ENCODE measurements at regions not wholly inside any gene's neighbourhood (a gene's known extent, or its start where the extent isn't known, plus 50 kb on each side); places are given as distances from the start of the nearest gene placed in this dataset.
"Not testable (repeated sequence)": the region's sequence is repeated elsewhere in the genome, so short reads cannot be mapped to it uniquely, and the experiment has no call there.

DNA sequence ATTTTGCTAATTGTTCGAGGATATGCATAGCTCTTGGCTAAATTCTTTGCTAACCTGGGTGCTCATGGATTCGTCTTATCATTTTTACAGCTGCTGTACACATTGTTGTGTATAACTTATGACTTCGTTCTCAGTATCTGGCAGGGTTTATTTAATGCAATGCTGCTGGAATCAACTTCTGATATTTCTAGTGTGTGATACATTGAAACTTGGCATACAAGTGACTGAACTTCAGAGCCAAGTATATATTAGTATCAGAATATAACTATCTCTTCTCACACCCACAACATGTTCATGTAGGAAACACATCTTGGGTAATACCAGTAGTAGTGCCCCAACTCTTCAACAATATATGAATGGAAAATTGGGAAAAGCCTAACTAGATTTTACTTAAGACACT is 764.2 kb downstream of the TENT5A start:
- no peak overlapping the region for H3K27ac ChIP-seq (ENCODE audit: low read length)
- no peak overlapping the region for H3K4me2 ChIP-seq (ENCODE audit: low read length)
- H3K79me2 ChIP-seq (ENCODE audit: low read length), result no peaks in the 10 kb centered on the region
- H3K9ac ChIP-seq (ENCODE audit: low read length), result no peak overlapping the region
- H3K9me3 ChIP-seq (ENCODE audit: insufficient read depth, low read length), result no peaks in the 10 kb centered on the region
- TF ChIP-seq, protein P1, sequence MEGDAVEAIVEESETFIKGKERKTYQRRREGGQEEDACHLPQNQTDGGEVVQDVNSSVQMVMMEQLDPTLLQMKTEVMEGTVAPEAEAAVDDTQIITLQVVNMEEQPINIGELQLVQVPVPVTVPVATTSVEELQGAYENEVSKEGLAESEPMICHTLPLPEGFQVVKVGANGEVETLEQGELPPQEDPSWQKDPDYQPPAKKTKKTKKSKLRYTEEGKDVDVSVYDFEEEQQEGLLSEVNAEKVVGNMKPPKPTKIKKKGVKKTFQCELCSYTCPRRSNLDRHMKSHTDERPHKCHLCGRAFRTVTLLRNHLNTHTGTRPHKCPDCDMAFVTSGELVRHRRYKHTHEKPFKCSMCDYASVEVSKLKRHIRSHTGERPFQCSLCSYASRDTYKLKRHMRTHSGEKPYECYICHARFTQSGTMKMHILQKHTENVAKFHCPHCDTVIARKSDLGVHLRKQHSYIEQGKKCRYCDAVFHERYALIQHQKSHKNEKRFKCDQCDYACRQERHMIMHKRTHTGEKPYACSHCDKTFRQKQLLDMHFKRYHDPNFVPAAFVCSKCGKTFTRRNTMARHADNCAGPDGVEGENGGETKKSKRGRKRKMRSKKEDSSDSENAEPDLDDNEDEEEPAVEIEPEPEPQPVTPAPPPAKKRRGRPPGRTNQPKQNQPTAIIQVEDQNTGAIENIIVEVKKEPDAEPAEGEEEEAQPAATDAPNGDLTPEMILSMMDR (IDR thresholded peaks at IDR 0.05; ENCODE audit: low read depth, low read length), result no peak
- TF ChIP-seq EZH2phosphoT487 (IDR thresholded peaks at IDR 0.05; ENCODE audit: low read depth), result no peak
- H3K4me1 ChIP-seq (ENCODE audit: low read length), result no peaks in the 10 kb centered on the region
- H3K27me3 ChIP-seq (ENCODE audit: low read depth, low read length), result no peaks in the 10 kb centered on the region
- H2AFZ ChIP-seq (ENCODE audit: low read depth, low read length), result no peak overlapping the region
- no peak overlapping the region for H3K4me3 ChIP-seq (ENCODE audit: low read length)
- no peaks in the 10 kb centered on the region for H4K20me1 ChIP-seq (ENCODE audit: insufficient read depth, low read length)
- H3K36me3 ChIP-seq (replicated peaks; ENCODE audit: low read depth, low read length), result no peaks in the 10 kb centered on the region

DNA sequence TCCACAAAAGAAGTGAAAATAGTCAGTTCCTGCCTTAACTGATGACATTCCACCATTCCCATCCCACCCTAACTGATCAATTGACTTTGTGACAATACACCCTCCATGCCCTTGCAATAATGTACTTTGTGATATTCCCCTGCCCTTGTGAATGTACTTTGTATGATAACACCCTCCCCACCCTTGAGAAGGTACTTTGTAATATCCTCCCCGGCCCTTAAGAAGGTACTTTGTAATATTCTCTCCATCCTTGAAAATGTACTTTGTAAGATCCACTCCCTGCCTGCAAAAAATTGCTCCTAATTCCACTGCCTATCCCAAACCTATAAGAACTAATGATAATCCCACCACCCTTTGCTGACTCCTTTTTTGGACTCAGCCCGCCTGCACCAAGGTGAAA is 771.3 kb downstream of the TENT5A start:
- not testable (repeated sequence) for H3K27me3 ChIP-seq (ENCODE audit: low read depth, low read length); H3K4me2 ChIP-seq (ENCODE audit: low read length); H3K4me3 ChIP-seq (ENCODE audit: low read length); H3K9me3 ChIP-seq (ENCODE audit: insufficient read depth, low read length); H3K79me2 ChIP-seq (ENCODE audit: low read length); H2AFZ ChIP-seq (ENCODE audit: low read depth, low read length); H3K27ac ChIP-seq (ENCODE audit: low read length); H3K9ac ChIP-seq (ENCODE audit: low read length); H4K20me1 ChIP-seq (ENCODE audit: insufficient read depth, low read length); H3K4me1 ChIP-seq (ENCODE audit: low read length); H3K36me3 ChIP-seq (replicated peaks; ENCODE audit: low read depth, low read length)

DNA sequence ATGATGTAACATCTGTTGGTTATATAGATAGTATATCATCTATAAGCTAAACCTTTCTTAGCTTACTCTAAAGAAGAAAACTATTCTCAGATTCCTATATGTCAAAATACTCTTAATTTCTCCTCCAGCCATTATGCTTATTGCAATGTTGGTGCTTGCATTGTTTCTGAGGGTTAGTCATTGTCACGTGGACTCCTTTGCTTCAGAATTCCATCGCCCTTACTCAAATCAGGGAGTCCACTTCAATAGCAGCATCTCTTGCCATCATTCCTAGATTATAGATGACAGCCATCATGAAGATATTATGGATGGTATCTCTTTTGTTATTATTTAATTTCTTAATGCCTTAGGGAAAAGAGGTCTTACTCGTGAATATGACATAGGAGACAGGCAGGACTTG is 776.1 kb downstream of the TENT5A start:
- Histone ChIP-seq H2AFZ (ENCODE audit: low read depth, low read length) (no peak overlapping the region), H3K4me2 (ENCODE audit: low read length) (no peak overlapping the region), H3K27ac (ENCODE audit: low read length) (no peak overlapping the region), H3K27me3 (ENCODE audit: low read depth, low read length) (no peaks in the 10 kb centered on the region), H3K9ac (ENCODE audit: low read length) (no peak overlapping the region), H4K20me1 (ENCODE audit: insufficient read depth, low read length) (no peaks in the 10 kb centered on the region), H3K4me1 (ENCODE audit: low read length) (no peaks in the 10 kb centered on the region), H3K4me3 (ENCODE audit: low read length) (no peak overlapping the region), H3K36me3 (replicated peaks; ENCODE audit: low read depth, low read length) (no peaks in the 10 kb centered on the region), H3K9me3 (ENCODE audit: insufficient read depth, low read length) (no peaks in the 10 kb centered on the region), H3K79me2 (ENCODE audit: low read length) (no peaks in the 10 kb centered on the region)
- TF ChIP-seq, protein P1 (IDR thresholded peaks at IDR 0.05; ENCODE audit: low read depth, low read length), result no peak
- no peak for TF ChIP-seq EZH2phosphoT487 (IDR thresholded peaks at IDR 0.05; ENCODE audit: low read depth)

DNA sequence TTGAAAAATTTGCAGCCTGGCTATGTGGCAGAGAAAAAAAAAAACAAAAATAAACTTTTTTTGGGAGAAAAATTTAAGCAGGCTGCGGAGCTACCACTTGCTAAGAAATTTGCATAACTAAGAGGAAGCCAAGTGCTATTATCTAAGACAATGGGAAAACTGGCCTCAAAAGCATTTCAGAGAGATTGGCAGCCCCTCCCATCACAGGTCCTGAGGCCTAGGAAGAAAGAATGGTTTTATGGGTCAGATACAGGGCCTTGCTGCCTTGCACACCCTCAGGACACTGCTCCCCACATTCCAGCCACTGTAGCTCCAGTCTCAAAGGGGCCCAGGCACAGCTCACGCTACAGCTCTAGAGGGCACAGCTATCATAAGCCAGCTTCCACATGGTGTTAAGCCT is 777.9 kb downstream of the TENT5A start:
- no peak overlapping the region for H3K27ac ChIP-seq (ENCODE audit: low read length)
- H3K79me2 ChIP-seq (ENCODE audit: low read length), result no peaks in the 10 kb centered on the region
- no peak overlapping the region for H3K4me2 ChIP-seq (ENCODE audit: low read length)
- H3K4me3 ChIP-seq (ENCODE audit: low read length), result no peak overlapping the region
- H3K27me3 ChIP-seq (ENCODE audit: low read depth, low read length), result no peaks in the 10 kb centered on the region
- H3K9ac ChIP-seq (ENCODE audit: low read length), result no peak overlapping the region
- no peaks in the 10 kb centered on the region for H3K9me3 ChIP-seq (ENCODE audit: insufficient read depth, low read length)
- TF ChIP-seq, protein P1 (IDR thresholded peaks at IDR 0.05; ENCODE audit: low read depth, low read length), result no peak
- no peak for TF ChIP-seq EZH2phosphoT487 (IDR thresholded peaks at IDR 0.05; ENCODE audit: low read depth)
- no peaks in the 10 kb centered on the region for H3K36me3 ChIP-seq (replicated peaks; ENCODE audit: low read depth, low read length)
- no peaks in the 10 kb centered on the region for H4K20me1 ChIP-seq (ENCODE audit: insufficient read depth, low read length)
- no peaks in the 10 kb centered on the region for H3K4me1 ChIP-seq (ENCODE audit: low read length)
- no peak overlapping the region for H2AFZ ChIP-seq (ENCODE audit: low read depth, low read length)

DNA sequence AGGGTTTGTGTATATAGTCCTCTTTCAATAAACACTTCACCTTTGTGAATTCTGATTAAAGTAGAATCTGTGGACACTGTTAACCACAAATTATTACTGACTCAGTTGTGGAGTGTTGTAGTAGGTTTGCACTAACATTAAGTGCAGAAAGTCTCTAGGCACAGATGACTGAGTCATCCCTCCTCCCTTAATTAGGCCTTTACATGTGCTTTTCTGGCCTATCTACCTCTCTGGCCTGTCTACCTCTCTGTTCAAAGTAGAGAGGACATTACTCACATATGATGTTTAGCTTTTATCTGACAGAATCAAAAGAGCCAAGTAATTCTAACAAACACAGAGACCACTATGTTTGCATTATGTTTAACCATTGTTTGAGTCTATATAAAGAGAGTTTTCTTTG is 783.0 kb downstream of the TENT5A start:
- Histone ChIP-seq H3K27ac (ENCODE audit: low read length) (no peak overlapping the region), H3K4me1 (ENCODE audit: low read length) (no peaks in the 10 kb centered on the region), H4K20me1 (ENCODE audit: insufficient read depth, low read length) (no peaks in the 10 kb centered on the region), H3K9ac (ENCODE audit: low read length) (no peak overlapping the region), H3K79me2 (ENCODE audit: low read length) (no peaks in the 10 kb centered on the region), H3K4me3 (ENCODE audit: low read length) (no peak overlapping the region), H3K9me3 (ENCODE audit: insufficient read depth, low read length) (no peaks in the 10 kb centered on the region), H2AFZ (ENCODE audit: low read depth, low read length) (no peak overlapping the region), H3K4me2 (ENCODE audit: low read length) (no peak overlapping the region), H3K36me3 (replicated peaks; ENCODE audit: low read depth, low read length) (no peaks in the 10 kb centered on the region), H3K27me3 (ENCODE audit: low read depth, low read length) (no peaks in the 10 kb centered on the region)
- TF ChIP-seq, protein P1 (IDR thresholded peaks at IDR 0.05; ENCODE audit: low read depth, low read length), result no peak
- no peak for TF ChIP-seq EZH2phosphoT487 (IDR thresholded peaks at IDR 0.05; ENCODE audit: low read depth)
